ENCODE measurements at regions not wholly inside any gene's neighbourhood (a gene's known extent, or its start where the extent isn't known, plus 50 kb on each side); places are given as distances from the start of the nearest gene placed in this dataset.
"Not testable (repeated sequence)": the region's sequence is repeated elsewhere in the genome, so short reads cannot be mapped to it uniquely, and the experiment has no call there.

DNA sequence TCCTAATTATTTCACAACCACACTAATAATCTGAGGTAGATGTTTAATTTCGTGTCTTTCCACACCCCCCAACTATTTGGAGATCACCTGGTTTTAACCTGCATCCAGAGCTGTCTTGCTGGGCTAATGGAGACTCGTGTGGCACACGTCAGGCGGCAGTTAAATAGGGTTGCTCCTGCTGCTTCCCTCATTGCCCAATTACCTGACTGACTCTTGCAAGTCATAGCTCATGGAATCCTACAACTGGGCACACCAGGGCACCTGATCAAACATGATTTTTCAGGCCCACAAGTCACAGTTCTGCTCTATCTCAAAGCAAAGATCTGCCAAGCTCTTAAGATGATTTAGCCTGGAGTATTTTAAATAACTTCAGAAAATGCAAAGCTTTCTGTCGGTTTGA lies 1430.4 kb upstream of the ACVR2A start:
- DNase-seq = no peak

DNA sequence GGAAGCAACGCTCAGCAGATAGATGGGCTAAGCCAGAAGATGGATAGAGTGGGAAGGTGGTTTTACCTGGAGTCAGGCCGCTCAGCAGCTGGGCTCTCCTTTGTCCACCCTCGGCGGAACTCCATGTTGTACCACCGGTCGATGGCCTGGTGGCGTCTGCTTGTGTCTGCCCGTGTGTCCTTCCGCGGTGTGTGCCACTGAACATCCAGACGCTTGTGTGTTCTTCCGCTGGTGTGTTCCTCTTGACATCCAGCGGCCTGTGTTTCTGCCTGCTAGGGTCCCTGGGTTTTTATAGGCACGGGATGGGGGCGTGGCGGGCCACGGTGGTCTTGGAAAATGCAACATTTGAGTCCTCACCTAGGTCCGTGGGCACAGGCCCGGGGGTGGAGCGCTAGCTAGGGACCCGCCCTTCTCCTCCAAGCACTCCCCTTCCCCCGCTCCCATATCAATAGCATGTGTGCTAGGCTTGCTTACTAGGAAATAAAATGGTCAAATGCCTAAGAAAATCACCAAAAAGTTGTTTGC lies 1431.7 kb upstream of the ACVR2A start:
- DNase-seq = no peak

DNA sequence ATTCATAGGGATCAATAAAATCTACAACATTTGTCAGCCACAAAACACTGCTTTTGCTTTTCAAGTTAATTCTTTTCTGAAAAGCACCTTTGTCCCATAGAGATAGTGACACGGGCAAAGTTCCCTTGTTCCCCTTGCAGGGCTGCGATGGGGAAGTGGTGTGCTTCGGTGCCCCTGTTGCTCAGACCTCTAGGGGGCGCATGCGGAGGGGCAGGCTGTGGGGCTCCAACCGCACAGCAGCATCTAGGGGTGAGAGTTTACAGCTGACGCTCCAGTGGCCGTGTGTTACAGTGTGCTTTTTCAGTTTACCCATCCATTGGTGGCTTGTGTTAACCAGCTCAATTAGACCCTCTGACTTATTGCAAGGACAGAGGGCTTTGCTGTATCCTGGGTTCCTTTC lies 1432.2 kb upstream of the ACVR2A start:
- DNase-seq = no peak

DNA sequence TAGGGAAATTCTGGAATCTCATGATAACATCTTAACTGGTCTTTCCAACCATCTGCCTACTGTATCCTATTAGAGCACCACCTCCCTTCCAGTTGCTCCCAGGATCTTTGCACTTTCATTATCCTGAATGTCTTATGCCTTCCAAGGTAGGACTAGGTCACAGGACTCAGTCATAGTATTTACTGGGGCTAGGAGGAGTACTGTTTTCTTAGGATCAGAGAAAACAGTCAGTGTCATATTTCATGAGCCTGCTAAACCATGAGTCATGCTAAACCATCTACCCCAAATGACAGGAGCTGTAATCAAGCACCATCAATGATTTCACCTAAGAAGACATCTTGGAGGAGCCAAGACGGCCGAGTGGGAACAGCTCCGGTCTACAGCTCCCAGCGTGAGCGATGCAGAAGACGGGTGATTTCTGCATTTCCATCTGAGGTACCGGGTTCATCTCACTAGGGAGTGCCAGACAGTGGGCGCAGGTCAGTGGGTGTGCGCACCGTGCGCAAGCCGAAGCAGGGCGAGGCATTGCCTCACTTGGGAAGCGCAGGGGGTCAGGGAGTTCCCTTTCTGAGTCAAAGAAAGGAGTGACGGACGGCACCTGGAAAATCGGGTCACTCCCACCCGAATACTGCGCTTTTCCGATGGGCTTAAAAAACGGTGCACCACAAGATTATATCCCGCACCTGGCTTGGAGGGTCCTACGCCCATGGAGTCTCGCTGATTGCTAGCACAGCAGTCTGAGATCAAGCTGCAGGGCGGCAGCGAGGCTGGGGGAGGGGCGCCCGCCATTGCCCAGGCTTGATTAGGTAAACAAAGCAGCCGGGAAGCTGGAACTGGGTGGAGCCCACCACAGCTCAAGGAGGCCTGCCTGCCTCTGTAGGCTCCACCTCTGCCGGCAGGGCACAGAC lies 1439.2 kb upstream of the ACVR2A start:
- DNase-seq = not testable (repeated sequence)

DNA sequence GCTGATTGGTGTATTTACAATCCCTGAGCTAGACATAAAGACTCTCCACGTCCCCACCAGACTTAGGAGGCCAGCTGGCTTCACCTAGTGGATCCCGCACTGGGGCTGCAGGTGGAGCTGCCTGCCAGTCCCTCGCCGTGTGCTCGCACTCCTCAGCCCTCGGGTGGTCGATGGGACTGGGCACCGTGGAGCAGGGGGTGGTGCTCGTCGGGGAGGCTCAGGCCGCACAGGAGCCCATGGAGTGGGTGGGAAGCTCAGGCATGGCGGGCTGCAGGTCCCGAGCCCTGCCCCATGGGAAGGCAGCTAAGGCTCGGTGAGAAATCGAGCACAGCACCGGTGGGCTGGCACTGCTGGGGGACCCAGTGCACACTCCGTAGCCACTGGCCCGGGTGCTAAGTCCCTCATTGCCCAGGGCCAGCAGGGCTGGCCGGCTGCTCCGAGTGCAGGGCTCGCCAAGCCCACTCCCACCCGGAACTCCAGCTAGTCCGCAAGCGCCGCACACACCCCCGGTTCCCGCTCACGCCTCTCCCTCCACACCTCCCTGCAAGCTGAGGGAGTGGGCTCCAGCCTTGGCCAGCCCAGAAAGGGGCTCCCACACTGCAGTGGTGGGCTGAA lies 1441.2 kb upstream of the ACVR2A start:
- DNase-seq = not testable (repeated sequence)

DNA sequence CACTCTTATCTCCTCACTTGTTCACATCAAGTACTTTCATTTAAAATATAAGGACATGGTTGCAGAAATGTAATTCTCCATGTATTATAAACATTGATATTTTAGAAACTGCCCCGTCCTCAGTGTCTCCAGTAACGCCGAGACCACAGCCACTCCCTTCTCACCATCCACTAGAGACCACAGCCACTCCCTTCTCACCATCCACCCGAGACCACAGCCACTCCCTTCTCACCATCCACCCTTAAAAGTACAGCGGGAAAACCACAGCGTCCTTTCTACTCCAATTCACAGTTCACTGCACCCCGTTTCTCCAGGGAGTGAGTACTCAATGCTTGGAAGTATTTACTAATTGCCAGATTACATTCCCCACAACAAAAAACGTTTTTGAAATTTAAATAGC lies 1452.2 kb upstream of the ACVR2A start:
- no peak for DNase-seq

DNA sequence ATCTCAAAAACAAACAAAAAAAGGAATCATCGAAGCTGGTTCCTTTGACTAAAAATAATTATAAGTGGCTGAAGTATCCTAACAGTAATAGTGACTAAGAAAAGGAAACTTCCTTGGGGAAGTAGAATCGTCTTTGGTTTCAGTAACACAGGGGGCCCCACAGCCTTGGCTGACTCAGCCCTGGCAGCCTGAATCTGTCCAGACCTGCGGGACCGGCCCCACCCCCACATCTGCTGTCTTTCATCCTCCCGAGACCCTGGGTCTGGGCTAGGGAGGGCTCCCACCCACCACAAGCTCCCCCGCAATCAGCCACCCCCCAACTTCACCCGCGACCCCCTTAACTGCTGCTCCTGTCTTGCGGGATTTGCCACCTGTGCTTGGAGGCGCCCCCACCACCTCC lies 1452.6 kb upstream of the ACVR2A start:
- DNase-seq = no peak

DNA sequence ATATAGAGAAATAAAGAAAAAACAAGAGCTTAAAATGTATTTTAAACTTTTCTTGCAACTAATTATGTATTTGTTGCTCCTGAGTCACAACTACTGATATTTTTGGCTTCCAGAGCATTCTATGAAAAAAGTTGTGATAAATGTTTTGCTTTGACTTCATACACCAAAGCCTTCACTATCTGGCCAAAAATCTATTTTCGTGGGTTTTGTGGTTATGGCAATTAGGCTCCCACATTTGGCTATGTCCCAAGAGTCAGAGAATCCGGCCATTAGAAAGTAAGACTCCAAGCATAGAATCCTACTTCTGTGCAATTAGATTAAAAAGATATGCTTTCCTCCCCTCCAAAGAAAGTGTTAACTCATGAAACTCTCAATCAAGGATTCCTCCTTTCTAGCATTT lies 1456.1 kb upstream of the ACVR2A start:
- DNase-seq = no peak

DNA sequence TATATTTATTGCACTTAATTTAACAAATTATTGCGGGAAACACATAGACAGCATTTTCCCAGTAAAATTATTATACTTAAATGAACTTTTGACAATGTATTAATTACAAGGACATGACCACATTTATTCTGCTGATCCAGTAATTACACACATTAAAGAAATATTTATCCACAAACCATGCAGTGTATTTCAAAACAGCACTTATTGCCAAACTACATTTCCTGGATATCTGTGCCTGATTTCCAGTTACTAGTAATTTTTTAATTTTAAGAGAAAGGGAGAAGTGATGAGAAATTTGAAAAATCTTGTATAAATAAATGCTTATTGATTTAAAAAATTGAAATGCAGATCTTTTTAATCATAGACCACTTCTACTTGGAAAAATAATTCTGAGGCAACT lies 1458.7 kb upstream of the ACVR2A start:
- no peak for DNase-seq

DNA sequence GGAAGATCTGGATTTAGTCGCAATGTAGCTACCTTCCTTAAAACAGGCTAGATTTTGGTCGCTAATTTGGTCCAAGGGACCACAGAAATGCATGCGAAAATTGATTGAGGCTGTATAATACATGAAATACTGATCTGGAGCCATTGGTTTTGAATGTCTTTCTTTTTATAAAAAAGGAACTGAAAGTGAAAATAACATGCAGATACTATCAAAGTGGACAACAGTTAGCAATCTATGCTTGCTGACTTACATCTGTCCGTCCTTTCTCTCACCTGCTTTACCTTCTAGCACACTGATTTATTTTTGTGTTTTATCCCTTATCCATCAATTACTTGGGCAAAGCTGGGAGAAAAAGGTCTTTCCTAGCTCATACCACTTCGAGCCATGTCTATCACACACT lies 1459.8 kb upstream of the ACVR2A start:
- no peak for DNase-seq

DNA sequence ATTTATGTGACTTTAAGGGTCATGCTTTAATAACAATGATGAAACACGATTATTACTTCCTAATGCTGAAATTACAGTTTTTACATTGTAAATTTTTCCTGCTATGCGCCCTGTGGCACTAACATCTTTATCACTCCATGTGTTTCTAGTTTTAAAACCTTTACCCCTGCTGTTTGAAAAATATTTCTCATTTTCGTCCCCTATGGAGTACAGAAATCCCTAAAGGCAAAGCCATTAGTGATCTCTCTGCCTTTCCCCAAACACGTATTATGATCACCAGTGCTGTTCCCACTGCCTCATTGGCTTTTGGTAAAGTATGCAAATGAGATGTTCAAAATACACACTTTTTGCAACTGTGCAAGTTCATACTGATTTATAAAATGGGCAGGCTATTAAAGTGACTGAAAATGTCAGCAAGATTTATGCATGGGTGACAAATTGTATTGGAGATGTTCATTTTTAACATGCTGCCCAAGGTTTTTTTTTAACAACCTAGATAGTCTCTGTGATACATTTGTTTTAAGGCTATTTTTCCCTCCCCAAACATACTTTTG lies 1468.2 kb upstream of the ACVR2A start:
- DNase-seq = no peak

DNA sequence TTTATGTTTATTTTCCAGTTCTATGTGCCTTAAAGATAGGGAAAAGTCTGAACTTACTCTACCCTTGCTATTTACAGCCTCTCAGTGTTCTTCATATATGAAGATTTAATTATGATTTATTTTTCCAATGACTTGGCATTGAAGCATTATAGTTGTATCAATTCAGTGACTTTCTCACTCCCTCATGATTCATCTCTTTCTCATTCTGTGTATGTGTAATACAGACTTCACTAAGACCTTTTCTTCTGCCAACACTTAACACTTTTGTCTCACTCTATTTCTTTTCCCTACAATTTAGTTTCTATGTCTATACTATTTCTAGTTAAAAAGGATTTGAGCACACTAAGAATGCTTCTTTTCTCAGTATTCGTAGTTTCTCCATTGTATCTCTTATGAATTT lies 1470.3 kb upstream of the ACVR2A start:
- no peak for DNase-seq

DNA sequence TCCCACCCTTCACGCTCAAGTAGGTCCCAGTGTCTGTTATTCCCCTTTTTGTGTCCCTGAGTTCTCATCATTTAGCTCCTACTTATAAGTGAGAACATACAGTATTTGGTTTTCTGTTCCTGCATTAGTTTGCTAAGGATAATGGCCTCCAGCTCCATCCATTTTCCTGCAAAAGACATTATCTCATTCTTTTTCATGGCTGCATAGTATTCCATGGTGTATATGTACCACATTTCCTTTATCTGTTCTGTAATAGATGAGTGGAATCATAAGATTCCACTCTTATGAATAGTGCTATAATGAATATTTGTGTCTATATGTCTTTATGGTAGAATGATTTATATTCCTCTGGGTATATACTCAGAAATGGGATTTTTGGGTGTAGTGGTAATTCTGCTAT lies 1473.5 kb upstream of the ACVR2A start:
- DNase-seq = not testable (repeated sequence)

DNA sequence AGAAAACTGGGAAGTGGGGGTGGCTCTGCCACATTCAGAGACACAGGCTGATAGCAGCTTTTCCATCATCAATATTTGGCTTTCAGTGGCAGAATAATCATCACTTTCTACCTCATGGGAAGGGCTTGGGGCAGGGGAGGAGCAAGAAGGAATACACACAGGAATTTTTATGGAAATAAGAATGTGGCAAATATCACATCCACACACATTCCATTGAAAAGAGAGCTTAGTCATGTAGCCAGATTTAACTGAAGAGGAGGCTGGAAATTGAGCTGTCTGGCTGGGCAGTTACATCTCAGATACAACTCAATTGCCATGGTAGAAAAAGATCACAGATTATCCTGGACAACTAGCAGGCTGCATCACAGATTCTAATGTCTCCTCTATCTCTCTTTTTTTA lies 1474.0 kb upstream of the ACVR2A start:
- no peak for DNase-seq

DNA sequence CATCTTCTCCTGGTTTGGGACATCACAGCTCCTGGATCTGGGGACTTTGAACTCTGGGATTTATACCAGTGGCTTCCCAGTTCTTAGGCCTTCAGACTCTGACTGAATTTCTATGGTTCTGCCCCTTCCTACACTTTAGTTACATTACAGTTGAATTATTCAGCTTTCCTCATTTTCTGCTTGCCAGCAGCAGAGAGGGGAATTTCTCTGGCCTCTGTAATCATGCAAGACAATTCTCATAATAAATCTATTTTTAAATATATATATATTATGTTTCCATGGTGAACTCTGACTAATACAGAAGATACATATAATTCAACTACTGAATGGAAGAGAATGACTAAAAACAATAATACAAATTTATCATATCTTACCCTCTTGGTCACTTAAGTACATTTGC lies 1478.6 kb upstream of the ACVR2A start:
- no peak for DNase-seq

DNA sequence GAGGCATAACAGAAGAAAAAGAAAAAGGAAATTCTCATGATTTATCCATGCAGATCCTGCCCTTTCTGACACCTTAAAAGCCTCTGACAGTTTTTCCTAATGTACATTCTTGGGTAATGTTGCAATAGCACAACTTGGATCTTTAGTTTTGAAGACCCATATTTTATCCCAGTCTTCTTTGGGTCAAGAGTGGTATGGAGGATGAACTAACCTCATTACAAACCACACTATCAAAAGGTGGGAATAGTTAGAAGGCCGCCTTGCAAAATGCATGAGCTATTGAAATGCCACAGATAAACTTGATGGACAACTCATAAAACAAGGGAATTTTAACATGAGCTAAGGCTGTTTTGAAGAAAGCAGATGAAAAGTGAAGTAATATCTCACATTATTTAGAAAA lies 1479.8 kb upstream of the ACVR2A start:
- DNase-seq = no peak

DNA sequence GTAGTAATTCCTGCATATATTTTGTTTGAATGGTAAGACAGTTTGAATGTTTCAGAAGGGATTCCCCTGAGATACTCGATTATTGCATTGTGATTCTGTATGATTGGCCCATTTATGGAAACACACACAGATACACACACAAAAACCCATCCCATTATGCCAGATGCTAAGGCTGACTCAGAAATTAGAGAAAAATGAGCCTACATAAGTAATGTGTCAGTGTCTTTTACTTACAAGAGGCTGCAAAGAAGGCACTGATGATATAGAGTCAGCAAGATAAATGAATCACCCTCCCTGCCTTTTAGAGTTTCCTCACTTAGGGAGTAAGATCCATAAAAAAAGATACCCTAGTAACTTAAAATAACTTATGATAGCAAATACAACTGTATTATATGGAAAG lies 1481.1 kb upstream of the ACVR2A start:
- no peak for DNase-seq

DNA sequence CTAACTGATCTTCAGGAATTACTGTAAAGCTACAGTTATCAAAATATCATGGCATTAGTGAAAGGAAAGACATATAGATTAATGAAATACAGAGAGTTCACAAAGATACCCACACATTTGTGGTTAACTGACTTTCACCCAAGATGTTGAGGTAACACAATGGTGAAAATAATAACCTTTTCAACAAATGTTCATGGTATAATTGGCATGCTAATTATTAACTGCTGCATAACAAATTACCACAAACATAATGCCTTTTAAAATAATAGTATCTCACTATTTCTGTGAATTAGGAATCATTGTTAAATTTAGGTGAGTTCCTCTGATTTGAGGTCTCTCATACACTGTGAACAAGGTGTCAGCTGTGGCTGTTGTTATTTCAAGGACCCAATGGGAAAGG lies 1493.1 kb upstream of the ACVR2A start:
- no peak for DNase-seq

DNA sequence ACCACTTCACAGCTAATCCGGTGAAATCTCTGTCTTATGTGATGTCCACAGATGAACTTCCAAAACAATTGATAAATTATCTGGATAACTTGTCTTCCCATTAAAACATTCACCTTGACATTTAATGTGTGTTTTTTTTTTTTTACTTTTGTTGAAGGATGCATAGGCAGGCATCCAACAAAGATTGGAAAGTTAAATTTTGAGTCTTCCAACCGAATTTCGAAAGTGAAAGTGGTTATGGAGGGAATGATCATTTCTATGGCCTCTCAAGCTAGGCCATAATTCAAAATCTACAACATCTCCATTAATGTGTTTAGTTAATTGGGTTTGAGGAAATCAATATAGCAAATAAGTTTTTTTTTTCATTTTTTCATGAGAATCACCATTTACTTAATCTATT lies 1495.5 kb upstream of the ACVR2A start:
- no peak for DNase-seq

DNA sequence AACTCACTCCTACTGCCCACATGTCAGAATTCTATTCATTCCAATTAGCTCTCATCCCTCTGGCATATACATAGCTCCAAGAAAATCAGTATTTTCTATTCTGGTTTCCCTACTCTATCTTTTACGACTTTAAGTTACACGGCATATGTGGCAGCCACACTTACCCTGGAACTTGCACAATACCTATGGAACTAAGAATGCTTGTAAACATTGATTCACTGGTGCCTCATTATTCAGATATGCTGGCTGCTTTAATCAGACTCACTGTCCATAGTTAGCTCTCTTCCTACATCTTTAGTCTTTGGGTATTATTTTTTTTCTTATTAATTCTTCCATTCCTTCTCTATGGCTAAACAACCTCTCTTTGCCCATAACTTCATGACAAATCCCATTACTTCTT lies 1519.9 kb upstream of the ACVR2A start:
- no peak for DNase-seq

DNA sequence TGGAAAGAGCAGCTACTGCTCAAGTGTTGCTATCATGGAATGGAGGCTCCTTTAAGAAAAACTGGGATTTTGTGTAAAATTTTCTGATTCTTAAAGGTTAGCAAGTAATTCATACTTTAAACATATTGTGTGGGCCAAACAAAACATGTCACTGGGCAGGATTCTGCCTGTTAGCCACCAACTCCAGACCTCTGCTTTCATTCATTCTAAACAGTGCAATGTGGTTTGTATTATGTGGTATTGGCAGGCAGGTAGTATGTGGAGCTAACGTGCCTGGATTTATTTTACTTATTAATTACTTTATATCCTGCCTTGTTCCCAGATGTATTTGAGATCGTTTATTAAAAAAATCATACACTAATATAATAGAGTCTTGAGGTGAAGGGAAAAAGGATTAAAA lies 1521.3 kb upstream of the ACVR2A start:
- DNase-seq = no peak

DNA sequence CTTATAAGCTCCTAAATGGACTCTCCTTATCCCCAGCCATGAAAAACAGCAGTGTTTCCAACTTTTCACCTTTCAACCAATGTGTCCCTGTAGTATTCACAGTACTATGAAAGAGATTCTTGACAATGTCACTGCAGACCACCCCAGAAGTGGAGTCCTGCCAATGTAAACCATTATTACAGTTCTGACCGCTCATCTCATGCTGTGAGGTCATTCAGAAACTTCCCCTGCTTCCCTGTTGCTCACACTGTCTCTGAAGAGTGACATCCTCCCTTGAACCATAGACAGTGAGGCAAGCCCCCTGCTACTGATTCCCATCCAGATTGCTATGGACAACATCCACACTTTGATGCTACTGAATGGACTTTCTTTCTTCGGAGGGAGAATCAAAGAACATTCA lies 1523.7 kb upstream of the ACVR2A start:
- no peak for DNase-seq

DNA sequence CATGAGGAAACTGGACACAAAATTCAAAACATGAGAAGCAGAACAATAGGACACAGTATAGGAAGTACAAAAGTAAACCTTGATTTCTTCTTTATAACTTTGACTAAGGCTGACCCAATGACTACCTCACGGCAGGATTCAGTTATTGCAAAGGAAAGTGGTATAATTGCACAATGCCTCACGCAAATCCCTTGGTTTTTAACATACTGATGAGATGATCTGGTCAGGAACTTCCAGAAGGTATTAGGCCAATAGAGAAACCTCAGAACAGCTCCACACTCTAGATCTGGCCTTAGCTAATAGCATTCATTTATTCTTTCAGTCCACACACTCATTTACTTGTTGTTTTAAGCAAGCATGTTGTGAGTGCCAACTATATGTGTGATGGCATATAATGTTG lies 1526.9 kb upstream of the ACVR2A start:
- no peak for DNase-seq

DNA sequence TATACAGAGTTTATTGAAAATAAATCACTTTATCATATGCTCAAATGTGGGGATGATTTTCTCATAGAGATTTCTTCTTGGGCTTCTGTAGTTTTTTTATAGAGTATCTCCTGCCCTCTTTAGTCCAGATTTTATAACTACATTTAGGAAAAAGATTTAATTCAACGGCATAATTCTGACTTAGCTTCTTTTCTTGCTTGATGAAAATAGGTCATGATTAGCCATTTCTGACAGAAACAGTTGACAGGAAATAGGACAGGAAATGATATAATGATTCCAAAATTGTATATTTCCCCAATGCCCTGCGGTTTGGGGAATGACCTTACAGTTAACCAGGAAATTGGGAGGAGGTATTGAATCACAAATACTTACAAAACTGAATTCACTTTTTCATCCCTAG lies 1531.9 kb upstream of the ACVR2A start:
- DNase-seq = no peak
